GM23338 (cell line): ENCODE measurements at regions not wholly inside any gene's neighbourhood (a gene's known extent, or its start where the extent isn't known, plus 50 kb on each side); places are given as distances from the start of the nearest gene placed in this dataset.

Experiments
- ATAC-seq: fragments of 200-7000 bp; cut with Tn5 transposase; 3 replicates; pipeline ENCODE4 v1.9.1; 2020
- DNase-seq: peaks from one replicate; pipeline ENCODE4 v3.0.0-alpha.2; 2015; ENCODE audit warnings: low spot score
- H2AFZ ChIP-seq: fragments of 200-600 bp; sonication (generic); 2 replicates; pipeline ENCODE4 v1.8.0; 2016; ENCODE audit warnings: antibody characterized with exemption, mild to moderate bottlenecking, moderate library complexity
- H3F3A ChIP-seq: fragments of 200-600 bp; sonication (generic); replicated peaks from 2 replicates; pipeline ENCODE4 v1.8.0; 2017; ENCODE audit warnings: antibody characterized with exemption, mixed run types, low read depth
- H3K27ac ChIP-seq: fragments of 200-600 bp; sonication (generic); 2 replicates; pipeline ENCODE4 v1.6.1; 2016; ENCODE audit warnings: low read depth
- H3K27me3 ChIP-seq: fragments of 200-600 bp; sonication (generic); 2 replicates; pipeline ENCODE4 v1.8.0; 2016; ENCODE audit warnings: mild to moderate bottlenecking, mixed run types, moderate library complexity; ENCODE audit not compliant: insufficient read depth
- H3K36me3 ChIP-seq: fragments of 200-600 bp; sonication (generic); 2 replicates; pipeline ENCODE4 v1.8.0; 2016; ENCODE audit warnings: mild to moderate bottlenecking; ENCODE audit not compliant: insufficient read depth
- H3K4me1 ChIP-seq: fragments of 200-600 bp; sonication (generic); 2 replicates; pipeline ENCODE4 v1.8.0; 2016; ENCODE audit warnings: mild to moderate bottlenecking, moderate library complexity; ENCODE audit not compliant: insufficient read depth
- H3K4me2 ChIP-seq: fragments of 200-600 bp; sonication (generic); 2 replicates; pipeline ENCODE4 v1.7.1; 2017; ENCODE audit warnings: mixed run types
- H3K4me3 ChIP-seq: fragments of 200-600 bp; sonication (generic); 2 replicates; pipeline ENCODE4 v1.6.1; 2016; ENCODE audit warnings: mixed run types
- H3K79me2 ChIP-seq: fragments of 200-600 bp; sonication (generic); replicated peaks from 2 replicates; pipeline ENCODE4 v1.8.0; 2017; ENCODE audit warnings: mild to moderate bottlenecking; ENCODE audit not compliant: insufficient read depth
- H3K9me2 ChIP-seq: fragments of 200-600 bp; sonication (generic); 2 replicates; pipeline ENCODE4 v1.8.0; 2017; ENCODE audit not compliant: insufficient read depth
- H4K20me1 ChIP-seq: fragments of 200-600 bp; sonication (generic); replicated peaks from 2 replicates; pipeline ENCODE4 v1.8.0; 2017; ENCODE audit warnings: mild to moderate bottlenecking; ENCODE audit not compliant: insufficient read depth
- H3K27ac Mint-ChIP-seq: 2 replicates; pipeline ENCODE4 v1.8.0; 2020; ENCODE audit warnings: inconsistent platforms, mild to moderate bottlenecking, moderate library complexity, mixed read lengths
- H3K27me3 Mint-ChIP-seq: 3 replicates; pipeline ENCODE4 v1.8.0; 2022; ENCODE audit warnings: low read depth, mild to moderate bottlenecking, moderate library complexity, mixed read lengths, inconsistent platforms; ENCODE audit not compliant: insufficient read depth, poor library complexity
- H3K36me3 Mint-ChIP-seq: 3 replicates; pipeline ENCODE4 v1.8.0; 2021; ENCODE audit warnings: low read depth, mild to moderate bottlenecking, inconsistent platforms, moderate library complexity, mixed read lengths
- H3K4me1 Mint-ChIP-seq: 3 replicates; pipeline ENCODE4 v1.8.0; 2020; ENCODE audit warnings: mild to moderate bottlenecking, inconsistent platforms, mixed read lengths
- H3K4me3 Mint-ChIP-seq: 3 replicates; pipeline ENCODE4 v1.8.0; 2021; ENCODE audit warnings: moderate library complexity, mild to moderate bottlenecking, inconsistent platforms, mixed read lengths
- H3K9me3 Mint-ChIP-seq: 3 replicates; pipeline ENCODE4 v1.8.0; 2020; ENCODE audit warnings: moderate library complexity, mild to moderate bottlenecking, inconsistent platforms, mixed read lengths
- CREB1 ChIP-seq: fragments of 250-450 bp; sonication (Bioruptor Pico); IDR thresholded peaks from 2 replicates; pipeline ENCODE4 v1.5.0; 2020; ENCODE audit warnings: low read depth, mild to moderate bottlenecking, moderate library complexity
- EZH2 ChIP-seq: fragments of 200-600 bp; sonication (generic); IDR thresholded peaks from one replicate; pipeline ENCODE4 v1.8.0; 2017; ENCODE audit warnings: antibody characterized with exemption, mild to moderate bottlenecking, low read depth; ENCODE audit not compliant: unreplicated experiment
- EZH2phosphoT487 ChIP-seq: fragments of 200-600 bp; sonication (generic); IDR thresholded peaks from one replicate; pipeline ENCODE4 v1.8.1; 2018; ENCODE audit warnings: antibody characterized with exemption; ENCODE audit not compliant: unreplicated experiment
- POLR2AphosphoS5 ChIP-seq: IDR thresholded peaks from 2 replicates; pipeline ENCODE4 v1.6.1; 2016; ENCODE audit warnings: antibody characterized with exemption, low read depth
- STAT1 ChIP-seq: IDR thresholded peaks from one replicate; pipeline ENCODE4 v1.6.1; 2016; ENCODE audit warnings: antibody characterized with exemption; ENCODE audit not compliant: unreplicated experiment
- ZNF114 ChIP-seq: fragments of 250-450 bp; sonication (Bioruptor Pico); IDR thresholded peaks from 2 replicates; pipeline ENCODE4 v1.5.0; 2020; ENCODE audit warnings: mild to moderate bottlenecking, moderate library complexity
- TF ChIP-seq, protein P1 (sequence below): fragments of 250-450 bp; sonication (Bioruptor Pico); IDR thresholded peaks from 2 replicates; pipeline ENCODE4 v1.5.0; 2020; ENCODE audit warnings: mild to moderate bottlenecking, moderate library complexity
- TF ChIP-seq, protein P2 (sequence below): IDR thresholded peaks from one replicate; pipeline ENCODE4 v1.6.1; 2018; ENCODE audit warnings: antibody characterized with exemption; ENCODE audit not compliant: unreplicated experiment
- TF ChIP-seq, protein P3 (sequence below): IDR thresholded peaks from 2 replicates; pipeline ENCODE4 v1.6.1; 2016; ENCODE audit warnings: antibody characterized with exemption

DNA sequence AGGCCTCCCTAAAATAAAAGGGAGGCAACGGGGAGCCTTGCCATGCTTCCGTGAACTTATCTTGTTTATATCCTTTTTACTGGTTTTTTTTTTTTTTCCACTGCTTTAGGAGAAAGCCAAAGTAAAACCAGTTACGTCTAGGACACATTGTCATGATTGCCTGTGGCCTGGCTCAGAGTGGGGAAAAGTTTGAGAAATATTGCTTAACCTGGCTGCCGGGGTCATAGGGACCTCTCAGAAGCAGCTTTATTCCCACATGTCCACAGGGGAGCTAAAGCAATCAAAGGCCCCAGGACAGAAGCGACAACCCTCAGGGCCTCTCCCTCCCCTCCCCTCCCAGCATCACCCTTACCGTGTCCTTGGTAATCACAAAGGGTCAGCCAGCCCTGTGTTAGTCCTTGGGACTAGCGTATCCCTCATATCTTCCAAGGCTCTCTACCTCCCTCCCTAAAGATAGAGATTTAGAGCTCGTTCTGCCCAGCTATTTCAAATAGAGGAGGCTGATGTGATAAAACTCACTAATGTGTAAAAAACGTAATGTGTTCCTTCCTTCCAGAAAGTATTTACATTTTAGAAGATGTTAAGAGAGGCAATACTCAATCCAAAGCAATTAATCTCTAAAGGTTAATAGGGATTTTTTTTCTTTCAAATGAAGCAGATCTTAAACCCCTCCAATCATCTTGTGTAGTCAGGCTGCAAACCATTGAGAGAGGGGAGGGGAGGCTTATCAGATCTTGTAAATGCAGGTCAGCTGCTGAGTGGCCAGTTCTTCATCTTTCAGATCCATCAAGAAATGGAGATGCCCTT is 64.8 kb upstream of the PRKAR2B start:
- peaks cover 4% of the 10 kb centered on the region; the same call in 1 of the 2 replicates for H3K4me1 ChIP-seq
- no peak overlapping the region for H3K27ac Mint-ChIP-seq
- H3F3A ChIP-seq: no peaks in the 10 kb centered on the region
- no peaks in the 10 kb centered on the region for H4K20me1 ChIP-seq
- peaks cover 16% of the 10 kb centered on the region for H3K4me1 Mint-ChIP-seq
- no peaks in the 10 kb centered on the region for H3K79me2 ChIP-seq
- H3K4me2 ChIP-seq: no peak overlapping the region
- peaks cover 3% of the 10 kb centered on the region for H3K27me3 Mint-ChIP-seq
- TF ChIP-seq STAT1 (no peak), EZH2 (no peak), POLR2AphosphoS5 (no peak), ZNF114 (CRISPR knock-in tag) (no peak), CREB1 (CRISPR knock-in tag) (no peak), EZH2phosphoT487 (no peak)
- TF ChIP-seq, protein P1, sequence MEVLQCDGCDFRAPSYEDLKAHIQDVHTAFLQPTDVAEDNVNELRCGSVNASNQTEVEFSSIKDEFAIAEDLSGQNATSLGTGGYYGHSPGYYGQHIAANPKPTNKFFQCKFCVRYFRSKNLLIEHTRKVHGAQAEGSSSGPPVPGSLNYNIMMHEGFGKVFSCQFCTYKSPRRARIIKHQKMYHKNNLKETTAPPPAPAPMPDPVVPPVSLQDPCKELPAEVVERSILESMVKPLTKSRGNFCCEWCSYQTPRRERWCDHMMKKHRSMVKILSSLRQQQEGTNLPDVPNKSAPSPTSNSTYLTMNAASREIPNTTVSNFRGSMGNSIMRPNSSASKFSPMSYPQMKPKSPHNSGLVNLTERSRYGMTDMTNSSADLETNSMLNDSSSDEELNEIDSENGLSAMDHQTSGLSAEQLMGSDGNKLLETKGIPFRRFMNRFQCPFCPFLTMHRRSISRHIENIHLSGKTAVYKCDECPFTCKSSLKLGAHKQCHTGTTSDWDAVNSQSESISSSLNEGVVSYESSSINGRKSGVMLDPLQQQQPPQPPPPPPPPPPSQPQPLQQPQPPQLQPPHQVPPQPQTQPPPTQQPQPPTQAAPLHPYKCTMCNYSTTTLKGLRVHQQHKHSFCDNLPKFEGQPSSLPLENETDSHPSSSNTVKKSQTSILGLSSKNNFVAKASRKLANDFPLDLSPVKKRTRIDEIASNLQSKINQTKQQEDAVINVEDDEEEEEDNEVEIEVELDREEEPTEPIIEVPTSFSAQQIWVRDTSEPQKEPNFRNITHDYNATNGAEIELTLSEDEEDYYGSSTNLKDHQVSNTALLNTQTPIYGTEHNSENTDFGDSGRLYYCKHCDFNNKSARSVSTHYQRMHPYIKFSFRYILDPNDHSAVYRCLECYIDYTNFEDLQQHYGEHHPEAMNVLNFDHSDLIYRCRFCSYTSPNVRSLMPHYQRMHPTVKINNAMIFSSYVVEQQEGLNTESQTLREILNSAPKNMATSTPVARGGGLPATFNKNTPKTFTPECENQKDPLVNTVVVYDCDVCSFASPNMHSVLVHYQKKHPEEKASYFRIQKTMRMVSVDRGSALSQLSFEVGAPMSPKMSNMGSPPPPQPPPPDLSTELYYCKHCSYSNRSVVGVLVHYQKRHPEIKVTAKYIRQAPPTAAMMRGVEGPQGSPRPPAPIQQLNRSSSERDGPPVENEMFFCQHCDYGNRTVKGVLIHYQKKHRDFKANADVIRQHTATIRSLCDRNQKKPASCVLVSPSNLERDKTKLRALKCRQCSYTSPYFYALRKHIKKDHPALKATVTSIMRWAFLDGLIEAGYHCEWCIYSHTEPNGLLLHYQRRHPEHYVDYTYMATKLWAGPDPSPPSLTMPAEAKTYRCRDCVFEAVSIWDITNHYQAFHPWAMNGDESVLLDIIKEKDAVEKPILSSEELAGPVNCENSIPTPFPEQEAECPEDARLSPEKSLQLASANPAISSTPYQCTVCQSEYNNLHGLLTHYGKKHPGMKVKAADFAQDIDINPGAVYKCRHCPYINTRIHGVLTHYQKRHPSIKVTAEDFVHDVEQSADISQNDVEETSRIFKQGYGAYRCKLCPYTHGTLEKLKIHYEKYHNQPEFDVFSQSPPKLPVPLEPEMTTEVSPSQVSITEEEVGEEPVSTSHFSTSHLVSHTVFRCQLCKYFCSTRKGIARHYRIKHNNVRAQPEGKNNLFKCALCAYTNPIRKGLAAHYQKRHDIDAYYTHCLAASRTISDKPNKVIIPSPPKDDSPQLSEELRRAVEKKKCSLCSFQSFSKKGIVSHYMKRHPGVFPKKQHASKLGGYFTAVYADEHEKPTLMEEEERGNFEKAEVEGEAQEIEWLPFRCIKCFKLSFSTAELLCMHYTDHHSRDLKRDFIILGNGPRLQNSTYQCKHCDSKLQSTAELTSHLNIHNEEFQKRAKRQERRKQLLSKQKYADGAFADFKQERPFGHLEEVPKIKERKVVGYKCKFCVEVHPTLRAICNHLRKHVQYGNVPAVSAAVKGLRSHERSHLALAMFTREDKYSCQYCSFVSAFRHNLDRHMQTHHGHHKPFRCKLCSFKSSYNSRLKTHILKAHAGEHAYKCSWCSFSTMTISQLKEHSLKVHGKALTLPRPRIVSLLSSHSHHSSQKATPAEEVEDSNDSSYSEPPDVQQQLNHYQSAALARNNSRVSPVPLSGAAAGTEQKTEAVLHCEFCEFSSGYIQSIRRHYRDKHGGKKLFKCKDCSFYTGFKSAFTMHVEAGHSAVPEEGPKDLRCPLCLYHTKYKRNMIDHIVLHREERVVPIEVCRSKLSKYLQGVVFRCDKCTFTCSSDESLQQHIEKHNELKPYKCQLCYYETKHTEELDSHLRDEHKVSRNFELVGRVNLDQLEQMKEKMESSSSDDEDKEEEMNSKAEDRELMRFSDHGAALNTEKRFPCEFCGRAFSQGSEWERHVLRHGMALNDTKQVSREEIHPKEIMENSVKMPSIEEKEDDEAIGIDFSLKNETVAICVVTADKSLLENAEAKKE (CRISPR knock-in tag): no peak
- TF ChIP-seq, protein P2, sequence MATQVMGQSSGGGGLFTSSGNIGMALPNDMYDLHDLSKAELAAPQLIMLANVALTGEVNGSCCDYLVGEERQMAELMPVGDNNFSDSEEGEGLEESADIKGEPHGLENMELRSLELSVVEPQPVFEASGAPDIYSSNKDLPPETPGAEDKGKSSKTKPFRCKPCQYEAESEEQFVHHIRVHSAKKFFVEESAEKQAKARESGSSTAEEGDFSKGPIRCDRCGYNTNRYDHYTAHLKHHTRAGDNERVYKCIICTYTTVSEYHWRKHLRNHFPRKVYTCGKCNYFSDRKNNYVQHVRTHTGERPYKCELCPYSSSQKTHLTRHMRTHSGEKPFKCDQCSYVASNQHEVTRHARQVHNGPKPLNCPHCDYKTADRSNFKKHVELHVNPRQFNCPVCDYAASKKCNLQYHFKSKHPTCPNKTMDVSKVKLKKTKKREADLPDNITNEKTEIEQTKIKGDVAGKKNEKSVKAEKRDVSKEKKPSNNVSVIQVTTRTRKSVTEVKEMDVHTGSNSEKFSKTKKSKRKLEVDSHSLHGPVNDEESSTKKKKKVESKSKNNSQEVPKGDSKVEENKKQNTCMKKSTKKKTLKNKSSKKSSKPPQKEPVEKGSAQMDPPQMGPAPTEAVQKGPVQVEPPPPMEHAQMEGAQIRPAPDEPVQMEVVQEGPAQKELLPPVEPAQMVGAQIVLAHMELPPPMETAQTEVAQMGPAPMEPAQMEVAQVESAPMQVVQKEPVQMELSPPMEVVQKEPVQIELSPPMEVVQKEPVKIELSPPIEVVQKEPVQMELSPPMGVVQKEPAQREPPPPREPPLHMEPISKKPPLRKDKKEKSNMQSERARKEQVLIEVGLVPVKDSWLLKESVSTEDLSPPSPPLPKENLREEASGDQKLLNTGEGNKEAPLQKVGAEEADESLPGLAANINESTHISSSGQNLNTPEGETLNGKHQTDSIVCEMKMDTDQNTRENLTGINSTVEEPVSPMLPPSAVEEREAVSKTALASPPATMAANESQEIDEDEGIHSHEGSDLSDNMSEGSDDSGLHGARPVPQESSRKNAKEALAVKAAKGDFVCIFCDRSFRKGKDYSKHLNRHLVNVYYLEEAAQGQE: no peak
- TF ChIP-seq, protein P3, sequence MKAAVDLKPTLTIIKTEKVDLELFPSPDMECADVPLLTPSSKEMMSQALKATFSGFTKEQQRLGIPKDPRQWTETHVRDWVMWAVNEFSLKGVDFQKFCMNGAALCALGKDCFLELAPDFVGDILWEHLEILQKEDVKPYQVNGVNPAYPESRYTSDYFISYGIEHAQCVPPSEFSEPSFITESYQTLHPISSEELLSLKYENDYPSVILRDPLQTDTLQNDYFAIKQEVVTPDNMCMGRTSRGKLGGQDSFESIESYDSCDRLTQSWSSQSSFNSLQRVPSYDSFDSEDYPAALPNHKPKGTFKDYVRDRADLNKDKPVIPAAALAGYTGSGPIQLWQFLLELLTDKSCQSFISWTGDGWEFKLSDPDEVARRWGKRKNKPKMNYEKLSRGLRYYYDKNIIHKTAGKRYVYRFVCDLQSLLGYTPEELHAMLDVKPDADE: no peak
- no peaks in the 10 kb centered on the region for H3K36me3 ChIP-seq
- H3K9me3 Mint-ChIP-seq: no peaks in the 10 kb centered on the region
- peak; percentile 32 for DNase-seq
- peak overlapping the region; percentile 25; the same call in 1 of the 2 replicates for H2AFZ ChIP-seq
- H3K27ac ChIP-seq: no peak overlapping the region
- H3K36me3 Mint-ChIP-seq: no peaks in the 10 kb centered on the region
- H3K4me3 Mint-ChIP-seq: no peak overlapping the region
- no peaks in the 10 kb centered on the region for H3K9me2 ChIP-seq
- H3K4me3 ChIP-seq: no peak overlapping the region
- H3K27me3 ChIP-seq: no peaks in the 10 kb centered on the region
- ATAC-seq: peak; percentile 96
